KMS-11 (cell line): ENCODE measurements at regions not wholly inside any gene's neighbourhood (a gene's known extent, or its start where the extent isn't known, plus 50 kb on each side); places are given as distances from the start of the nearest gene placed in this dataset.

ENCODE experiments used
- H2AFZ ChIP-seq: fragments of 200-600 bp; sonication (generic); 2 replicates; pipeline ENCODE4 v1.6.1; 2016; ENCODE audit warnings: antibody characterized with exemption, mixed run types, low read depth
- H3K27ac ChIP-seq: fragments of 200-600 bp; sonication (generic); 2 replicates; pipeline ENCODE4 v1.6.1; 2016; ENCODE audit warnings: mild to moderate bottlenecking, mixed run types
- H3K27me3 ChIP-seq: fragments of 200-600 bp; sonication (generic); 2 replicates; pipeline ENCODE4 v1.6.1; 2017; ENCODE audit warnings: mild to moderate bottlenecking, low read depth, mixed run types, moderate library complexity; ENCODE audit not compliant: insufficient read depth
- H3K36me3 ChIP-seq: fragments of 200-600 bp; sonication (generic); 2 replicates; pipeline ENCODE4 v1.6.1; 2017; ENCODE audit warnings: mild to moderate bottlenecking, mixed run types; ENCODE audit not compliant: insufficient read depth
- H3K4me1 ChIP-seq: fragments of 200-600 bp; sonication (generic); 2 replicates; pipeline ENCODE4 v1.6.1; 2016; ENCODE audit warnings: mild to moderate bottlenecking, low read depth, mixed run types; ENCODE audit not compliant: poor library complexity, severe bottlenecking
- H3K4me2 ChIP-seq: fragments of 200-600 bp; sonication (generic); 2 replicates; pipeline ENCODE4 v1.7.0; 2016; ENCODE audit warnings: mild to moderate bottlenecking, mixed run types
- H3K4me3 ChIP-seq: fragments of 200-600 bp; sonication (generic); IDR thresholded peaks from 2 replicates; pipeline ENCODE4 v1.6.1; 2017; ENCODE audit warnings: low read depth, low read length, mixed read lengths; ENCODE audit not compliant: insufficient read depth
- H3K79me2 ChIP-seq: fragments of 200-600 bp; sonication (generic); 2 replicates; pipeline ENCODE4 v1.6.1; 2016; ENCODE audit warnings: low read depth, mixed run types; ENCODE audit not compliant: insufficient read depth
- H3K9ac ChIP-seq: fragments of 200-600 bp; sonication (generic); 2 replicates; pipeline ENCODE4 v1.6.1; 2016; ENCODE audit warnings: mild to moderate bottlenecking, mixed run types
- H4K20me1 ChIP-seq: fragments of 200-600 bp; sonication (generic); 2 replicates; pipeline ENCODE4 v1.6.1; 2016; ENCODE audit warnings: mild to moderate bottlenecking, mixed run types; ENCODE audit not compliant: insufficient read depth
- TF ChIP-seq, protein P1 (sequence below): fragments of 200-600 bp; sonication (generic); conservative IDR thresholded peaks from 2 replicates; pipeline ENCODE4 v1.6.1; 2017; ENCODE audit warnings: low read depth, mild to moderate bottlenecking, antibody characterized with exemption, low read length, moderate library complexity, mixed read lengths

DNA sequence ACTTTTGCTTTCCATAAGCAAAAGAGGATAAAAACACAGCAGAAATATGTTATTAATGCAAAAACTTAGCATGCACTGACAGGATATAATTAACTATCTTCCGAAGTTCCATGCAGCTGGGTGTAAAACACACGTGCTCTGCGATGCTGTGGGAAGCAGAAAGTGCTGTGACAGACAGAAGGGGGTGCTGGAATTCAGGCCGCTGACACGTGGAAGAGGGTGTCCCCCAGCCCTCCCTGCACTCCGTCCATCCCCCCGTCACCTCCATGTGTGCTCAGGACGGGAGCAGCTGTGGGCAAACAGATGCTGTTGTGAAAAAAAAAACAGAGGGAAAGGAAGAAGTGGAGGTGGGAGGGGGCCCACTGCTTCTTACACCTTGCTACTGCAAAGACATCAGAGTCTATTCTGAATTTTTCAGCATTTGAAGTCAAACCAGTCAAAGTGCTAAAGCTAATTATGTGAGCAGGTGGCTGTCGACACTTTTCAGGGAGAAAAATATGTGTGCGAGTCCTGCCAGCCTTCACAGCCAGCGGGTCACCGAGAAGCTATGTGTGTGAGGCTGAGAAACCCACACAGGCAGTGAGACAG lies 175.9 kb upstream of the AFDN start:
- no peaks in the 10 kb centered on the region for H3K36me3 ChIP-seq
- no peak overlapping the region for H3K4me2 ChIP-seq
- no peaks in the 10 kb centered on the region for H3K27me3 ChIP-seq
- no peak overlapping the region for H3K4me3 ChIP-seq
- H2AFZ ChIP-seq = no peak overlapping the region
- H3K27ac ChIP-seq = no peak overlapping the region
- TF ChIP-seq, protein P1, sequence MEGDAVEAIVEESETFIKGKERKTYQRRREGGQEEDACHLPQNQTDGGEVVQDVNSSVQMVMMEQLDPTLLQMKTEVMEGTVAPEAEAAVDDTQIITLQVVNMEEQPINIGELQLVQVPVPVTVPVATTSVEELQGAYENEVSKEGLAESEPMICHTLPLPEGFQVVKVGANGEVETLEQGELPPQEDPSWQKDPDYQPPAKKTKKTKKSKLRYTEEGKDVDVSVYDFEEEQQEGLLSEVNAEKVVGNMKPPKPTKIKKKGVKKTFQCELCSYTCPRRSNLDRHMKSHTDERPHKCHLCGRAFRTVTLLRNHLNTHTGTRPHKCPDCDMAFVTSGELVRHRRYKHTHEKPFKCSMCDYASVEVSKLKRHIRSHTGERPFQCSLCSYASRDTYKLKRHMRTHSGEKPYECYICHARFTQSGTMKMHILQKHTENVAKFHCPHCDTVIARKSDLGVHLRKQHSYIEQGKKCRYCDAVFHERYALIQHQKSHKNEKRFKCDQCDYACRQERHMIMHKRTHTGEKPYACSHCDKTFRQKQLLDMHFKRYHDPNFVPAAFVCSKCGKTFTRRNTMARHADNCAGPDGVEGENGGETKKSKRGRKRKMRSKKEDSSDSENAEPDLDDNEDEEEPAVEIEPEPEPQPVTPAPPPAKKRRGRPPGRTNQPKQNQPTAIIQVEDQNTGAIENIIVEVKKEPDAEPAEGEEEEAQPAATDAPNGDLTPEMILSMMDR = no peak
- no peaks in the 10 kb centered on the region for H3K79me2 ChIP-seq
- H3K4me1 ChIP-seq = no peaks in the 10 kb centered on the region
- H4K20me1 ChIP-seq = no peaks in the 10 kb centered on the region
- no peak overlapping the region for H3K9ac ChIP-seq

DNA sequence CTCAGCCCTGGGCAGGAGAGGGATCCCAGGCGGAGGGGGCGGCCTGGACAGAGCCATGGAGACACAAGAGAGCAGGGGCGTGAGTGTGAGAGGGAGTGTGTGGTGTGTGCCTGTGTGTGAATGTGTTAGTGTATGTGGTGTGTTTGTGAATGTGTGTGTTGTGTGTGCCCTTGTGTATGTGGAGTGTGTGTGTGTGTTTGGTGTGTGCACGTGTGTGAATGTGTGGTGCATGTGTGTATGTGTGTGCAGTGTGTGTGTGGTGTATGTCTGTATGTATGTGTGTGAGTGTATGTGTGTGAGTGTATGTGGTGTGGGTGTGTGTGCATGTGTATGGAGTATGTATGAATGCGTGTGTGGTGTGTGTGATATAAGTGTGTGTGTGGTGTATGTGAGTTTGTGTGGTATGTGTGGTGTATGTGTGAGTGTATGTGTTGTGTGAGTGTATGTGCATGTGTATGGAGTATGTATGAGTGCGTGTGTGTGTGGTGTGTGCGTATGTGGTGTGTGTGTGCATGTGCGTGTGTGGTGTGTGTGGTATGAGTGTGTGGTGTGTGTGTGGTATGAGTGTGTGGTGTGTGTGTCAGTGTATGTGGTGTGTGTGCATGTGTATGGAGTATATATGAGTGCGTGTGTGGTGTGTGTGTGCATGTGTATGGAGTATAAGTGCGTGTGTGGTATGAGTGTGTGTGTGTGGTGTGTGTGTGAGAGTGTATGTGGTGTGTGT lies 175.2 kb upstream of the AFDN start:
- no peaks in the 10 kb centered on the region for H3K27me3 ChIP-seq
- no peaks in the 10 kb centered on the region for H4K20me1 ChIP-seq
- no peak overlapping the region for H3K9ac ChIP-seq
- H3K4me3 ChIP-seq = no peak overlapping the region
- H3K4me1 ChIP-seq = no peaks in the 10 kb centered on the region
- no peaks in the 10 kb centered on the region for H3K79me2 ChIP-seq
- no peaks in the 10 kb centered on the region for H3K36me3 ChIP-seq
- no peak overlapping the region for H3K27ac ChIP-seq
- H3K4me2 ChIP-seq = no peak overlapping the region
- no peak overlapping the region for H2AFZ ChIP-seq
- TF ChIP-seq, protein P1 = no peak

DNA sequence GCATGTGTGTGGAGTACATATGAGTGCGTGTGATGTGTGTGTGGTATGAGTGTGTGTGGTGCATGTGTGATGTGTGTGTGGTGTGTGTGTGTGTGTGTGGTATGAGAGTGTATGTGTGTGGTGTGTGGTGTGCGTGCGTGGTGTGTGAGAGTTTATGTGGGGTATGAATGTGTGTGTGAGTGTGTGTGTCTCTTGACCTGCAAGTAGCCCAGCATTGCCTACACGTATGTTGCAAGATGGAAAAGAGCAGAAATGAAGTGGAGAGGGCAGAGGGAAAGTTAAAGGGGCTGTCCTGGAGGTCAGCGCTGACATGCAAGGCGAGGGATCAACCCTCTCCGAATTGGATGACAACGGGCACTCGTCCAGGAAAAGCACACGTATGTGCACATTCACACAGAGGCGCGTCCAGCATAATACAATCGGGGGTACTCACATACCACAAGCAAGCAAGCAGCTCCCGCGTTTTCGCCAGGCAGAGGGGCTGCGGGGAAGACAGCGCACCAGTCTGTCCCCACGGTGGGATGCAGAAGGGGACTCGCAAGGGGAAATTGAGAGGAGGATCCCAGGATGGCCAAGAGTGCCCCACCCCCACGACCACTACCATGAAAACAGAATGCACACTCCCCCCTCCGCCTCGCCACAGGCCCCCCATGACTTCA lies 174.5 kb upstream of the AFDN start:
- TF ChIP-seq, protein P1 = no peak
- H2AFZ ChIP-seq = no peak overlapping the region
- H3K27me3 ChIP-seq = no peaks in the 10 kb centered on the region
- no peaks in the 10 kb centered on the region for H3K4me1 ChIP-seq
- H3K4me2 ChIP-seq = no peak overlapping the region
- no peaks in the 10 kb centered on the region for H3K79me2 ChIP-seq
- H4K20me1 ChIP-seq = no peaks in the 10 kb centered on the region
- H3K27ac ChIP-seq = no peak overlapping the region
- H3K4me3 ChIP-seq = no peak overlapping the region
- H3K36me3 ChIP-seq = no peaks in the 10 kb centered on the region
- H3K9ac ChIP-seq = no peak overlapping the region

DNA sequence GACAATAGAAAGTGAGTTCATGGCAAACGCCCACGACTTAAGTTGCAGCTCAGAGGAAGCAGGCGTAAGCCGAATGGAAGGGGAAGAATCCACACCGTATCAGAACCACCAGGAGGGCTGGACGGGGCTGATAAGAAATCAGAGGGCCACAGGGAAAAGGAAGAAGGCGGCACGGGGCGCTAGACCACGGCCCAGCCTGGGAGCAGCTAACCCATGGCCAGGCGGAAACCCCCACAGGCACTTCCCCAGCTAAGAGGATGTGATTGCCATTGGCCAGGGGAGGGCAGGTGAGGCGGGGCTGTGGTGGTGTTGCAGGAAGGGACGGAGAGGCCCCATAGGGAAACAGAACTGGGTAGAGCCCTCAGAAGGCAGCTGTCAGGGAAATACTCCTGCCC lies 174.0 kb upstream of the AFDN start:
- H3K4me1 ChIP-seq = no peaks in the 10 kb centered on the region
- H4K20me1 ChIP-seq = no peaks in the 10 kb centered on the region
- H3K4me3 ChIP-seq = no peak overlapping the region
- H3K9ac ChIP-seq = no peak overlapping the region
- no peaks in the 10 kb centered on the region for H3K36me3 ChIP-seq
- TF ChIP-seq, protein P1 = no peak
- H3K4me2 ChIP-seq = no peak overlapping the region
- H2AFZ ChIP-seq = no peak overlapping the region
- H3K27ac ChIP-seq = no peak overlapping the region
- no peaks in the 10 kb centered on the region for H3K27me3 ChIP-seq
- H3K79me2 ChIP-seq = no peaks in the 10 kb centered on the region
